ENCODE measurements at regions not wholly inside any gene's neighbourhood (a gene's known extent, or its start where the extent isn't known, plus 50 kb on each side); places are given as distances from the start of the nearest gene placed in this dataset. TPM values are rescaled to one million over a fixed set of nuclear protein-coding genes. Genes with fewer than 3 reads are reported as not detected.
A peak's percentile ranks its signal among the peaks of the same experiment; 100 is the strongest.

Small RNAs in the stretch of these regions (small RNA-seq; reads per million reads assigned to genes)
- gene MIR3664 = 0.69 reads per million, percentile 68 among the genes with 10 or more reads in this experiment
- not detected for gene RF00019

Measured in liver (tissue), 1 donor.